Activated CD8-positive, alpha-beta memory T cell treated with anti-CD3 and anti-CD28 coated beads, Interleukin-2, amount 50 U/mL, for 48 hours (primary cell): ENCODE measurements at regions not wholly inside any gene's neighbourhood (a gene's known extent, or its start where the extent isn't known, plus 50 kb on each side); places are given as distances from the start of the nearest gene placed in this dataset.
"Not testable (repeated sequence)": the region's sequence is repeated elsewhere in the genome, so short reads cannot be mapped to it uniquely, and the experiment has no call there.

ENCODE experiments used
- DNase-seq: peaks from one replicate; pipeline ENCODE4 v3.0.0-alpha.2; 2020

GRCh38 chr10:70991140-70992124, 103.1 kb upstream of the PCBD1 start:
- no peak for DNase-seq

- DNase-seq, result no peak
Observed at GRCh38 chr10:70992436-70992835, 104.1 kb upstream of the PCBD1 start.

DNA sequence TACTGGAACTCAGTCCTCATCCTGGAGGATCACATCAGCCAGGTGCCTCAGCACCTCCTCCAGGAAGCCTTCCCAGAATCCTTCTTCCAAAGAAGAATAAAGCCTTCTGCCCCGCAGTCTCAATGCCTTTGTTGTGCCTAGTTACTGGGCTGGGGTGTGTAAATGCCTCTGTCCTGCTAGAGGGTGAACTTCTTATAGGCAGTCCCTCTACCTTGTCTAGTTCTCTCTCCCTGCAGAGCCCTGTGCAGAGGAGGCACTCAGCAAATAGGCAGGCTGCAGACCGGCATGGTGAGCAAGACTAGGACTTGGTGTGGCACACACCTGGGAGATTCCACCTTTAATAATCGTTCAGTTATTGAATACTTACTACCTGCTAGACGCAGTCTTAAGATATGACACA, 104.7 kb upstream of the PCBD1 start:
- no peak for DNase-seq

GRCh38 chr10:70996549-70996948, 108.2 kb upstream of the PCBD1 start:
- DNase-seq, result no peak

GRCh38 chr10:70997236-70997635, 108.9 kb upstream of the PCBD1 start:
- DNase-seq, result no peak

GRCh38 chr10:70998086-70998485, 109.7 kb upstream of the PCBD1 start:
- DNase-seq, result no peak

- DNase-seq, result no peak
Observed at GRCh38 chr10:71001470-71001869, 113.1 kb upstream of the PCBD1 start.

DNA sequence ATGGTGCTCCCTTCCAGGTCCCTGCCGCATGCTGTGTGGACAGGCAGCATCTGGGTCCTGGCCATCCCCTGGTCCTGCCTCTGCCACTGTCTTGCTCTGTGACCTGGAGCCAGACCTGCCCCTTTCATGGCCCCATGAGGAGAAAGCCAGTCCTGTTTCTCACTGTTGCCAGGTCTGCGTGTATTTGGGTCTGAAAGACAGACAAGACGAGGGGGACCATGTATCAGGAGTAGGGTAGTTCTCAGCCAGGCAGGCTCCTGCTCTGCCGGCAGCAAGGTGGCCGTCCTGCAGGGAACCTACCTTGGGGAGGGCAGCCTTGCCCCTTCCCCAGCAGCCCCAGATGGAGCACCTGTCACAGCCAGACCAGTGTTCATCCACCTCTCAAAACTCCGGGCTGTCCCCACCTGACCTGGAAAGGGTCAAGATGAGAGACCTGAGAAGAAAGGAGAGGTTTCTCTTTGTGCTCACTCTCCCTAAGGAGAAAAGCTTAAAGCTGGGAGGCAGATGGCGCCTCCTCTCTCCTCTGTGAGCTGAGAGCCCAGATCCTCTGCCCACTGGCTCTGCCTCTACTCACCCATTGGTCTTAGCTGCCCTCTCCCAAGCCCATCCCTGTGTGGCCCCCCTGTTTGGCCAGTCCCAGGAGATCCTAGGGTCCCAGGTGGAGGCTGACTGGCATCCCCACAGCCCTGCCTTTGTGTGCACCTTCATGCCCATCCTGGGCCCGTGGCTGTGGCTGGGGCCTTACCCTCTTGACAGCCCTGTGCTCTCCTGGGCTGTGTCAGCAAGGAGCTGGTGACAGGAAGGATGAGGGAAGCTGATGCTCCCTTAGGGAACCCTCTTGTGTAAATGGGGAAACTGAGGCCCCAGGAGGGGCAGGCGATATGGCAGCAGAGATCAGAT, 116.1 kb upstream of the PCBD1 start:
- no peak for DNase-seq

GRCh38 chr10:71005337-71006305, 117.3 kb upstream of the PCBD1 start:
- DNase-seq, result no peak

DNA sequence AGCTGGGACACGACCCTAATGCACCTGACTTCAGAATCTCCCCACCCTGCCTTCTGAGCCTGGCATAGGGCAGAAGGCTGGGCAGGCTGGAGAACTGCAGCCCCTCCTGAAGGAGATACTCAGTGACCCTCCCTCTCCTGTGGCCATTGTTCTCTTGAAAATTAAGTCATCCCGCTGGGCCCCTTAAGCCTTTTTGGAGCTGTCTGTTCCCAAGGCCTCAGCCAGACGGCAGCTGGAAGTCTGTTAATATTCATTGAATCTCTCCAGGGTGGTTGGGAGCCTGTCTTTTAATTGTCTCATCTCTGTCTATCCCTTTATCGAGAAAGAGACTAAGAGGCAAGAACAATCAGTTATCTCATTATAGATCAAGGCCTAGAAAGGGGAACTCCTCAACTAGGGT, 118.1 kb upstream of the PCBD1 start:
- DNase-seq, result no peak

GRCh38 chr10:71007516-71007915, 119.2 kb upstream of the PCBD1 start:
- no peak for DNase-seq

- DNase-seq, result no peak
Observed at GRCh38 chr10:71008150-71008549, 119.8 kb upstream of the PCBD1 start.

DNA sequence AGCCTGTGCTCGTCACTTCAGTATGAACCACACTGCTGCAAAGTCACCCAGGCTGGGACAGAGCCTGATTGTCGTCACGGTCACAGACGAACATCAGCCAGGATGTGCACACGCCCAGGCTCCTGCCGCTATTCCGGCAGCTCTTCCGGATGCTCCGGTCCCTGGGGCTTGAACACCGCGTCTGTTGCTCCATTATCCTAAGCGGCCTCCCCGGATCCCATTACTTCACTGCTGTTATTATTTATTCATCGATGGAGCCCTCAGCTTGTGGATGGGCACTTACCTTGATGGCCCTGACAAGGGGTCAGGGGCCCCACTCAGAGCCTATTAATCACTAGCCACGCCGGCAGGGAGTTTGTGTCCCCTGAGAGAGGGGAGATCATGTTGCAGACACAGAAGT, 120.8 kb upstream of the PCBD1 start:
- DNase-seq, result no peak

DNA sequence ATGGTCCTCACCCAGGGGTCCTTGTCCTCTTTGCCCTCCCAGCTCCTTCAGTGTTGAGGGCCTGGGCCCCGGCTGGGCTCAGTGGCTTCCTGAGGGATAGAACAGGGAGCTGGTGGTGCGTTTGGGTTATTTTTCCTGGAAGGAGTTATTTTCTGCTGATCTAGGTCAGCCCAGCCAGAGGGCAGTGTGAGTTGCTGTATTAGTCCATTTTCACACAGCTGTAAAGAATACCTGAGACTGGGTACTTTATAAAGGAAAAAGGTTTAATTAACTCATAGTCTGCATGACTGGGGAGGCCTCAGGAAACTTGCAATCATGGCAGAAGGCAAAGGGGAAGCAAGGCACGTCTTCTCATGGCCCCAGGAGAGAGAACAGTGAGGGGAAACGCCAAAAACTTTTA, 122.4 kb upstream of the PCBD1 start:
- no peak for DNase-seq

DNA sequence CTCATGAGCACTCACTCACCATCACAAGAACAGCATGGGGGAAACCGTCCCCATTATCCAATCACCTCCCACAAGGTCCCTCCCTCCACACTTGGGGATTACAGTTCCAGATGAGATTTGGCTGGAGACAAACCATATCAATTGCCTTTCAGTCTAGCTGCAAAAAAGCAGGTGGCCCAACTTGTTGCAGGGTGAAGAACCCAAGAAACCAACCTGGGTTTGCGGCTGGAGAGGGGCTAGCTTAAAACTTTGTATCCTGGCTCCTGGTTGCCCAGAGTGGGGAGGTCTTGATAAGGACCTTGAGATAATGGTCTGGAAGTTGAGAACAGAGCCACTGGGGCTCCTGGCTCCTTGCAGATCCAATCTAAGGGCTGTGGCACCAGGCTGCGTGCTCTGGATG, 122.8 kb upstream of the PCBD1 start:
- DNase-seq, result no peak

DNA sequence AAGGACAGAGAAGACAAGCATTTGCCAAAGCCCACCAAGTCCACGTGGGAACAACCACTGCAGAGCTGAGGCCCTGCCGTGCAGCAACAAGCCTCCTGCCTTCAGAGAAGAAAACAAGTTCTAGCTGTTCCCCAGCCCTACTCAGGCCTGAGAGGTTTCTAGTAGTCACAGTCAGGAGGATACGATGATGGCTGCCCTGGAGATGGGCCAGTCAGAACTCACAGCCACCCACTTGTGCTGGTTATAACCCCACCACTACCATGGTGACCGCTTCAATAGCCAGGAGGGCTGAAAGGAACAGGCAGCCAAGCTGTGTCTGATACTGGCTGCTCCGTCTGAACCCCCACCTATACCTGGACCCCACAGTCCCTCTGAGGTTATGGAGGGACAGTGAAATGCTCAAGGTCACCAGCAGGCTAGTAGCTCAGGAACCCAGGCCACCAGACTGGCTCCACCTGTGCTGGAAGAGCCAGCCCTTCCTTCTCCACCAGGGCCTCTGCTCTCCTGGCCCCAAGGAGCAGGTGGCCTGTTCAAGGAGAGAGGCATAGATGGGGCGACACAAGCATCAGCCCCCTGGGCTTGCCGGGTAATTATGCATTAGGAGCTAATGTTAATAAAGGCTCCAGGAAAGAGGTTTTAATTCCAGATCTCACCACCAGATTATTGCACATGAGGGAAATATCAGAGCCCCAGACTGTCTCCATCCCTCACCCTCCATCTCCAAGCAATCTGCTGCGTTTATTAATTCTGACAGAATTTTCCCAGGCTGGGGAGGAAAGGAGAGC, 125.8 kb upstream of the PCBD1 start:
- DNase-seq, result no peak

GRCh38 chr10:71015674-71016073, 127.3 kb upstream of the PCBD1 start:
- DNase-seq, result no peak

DNA sequence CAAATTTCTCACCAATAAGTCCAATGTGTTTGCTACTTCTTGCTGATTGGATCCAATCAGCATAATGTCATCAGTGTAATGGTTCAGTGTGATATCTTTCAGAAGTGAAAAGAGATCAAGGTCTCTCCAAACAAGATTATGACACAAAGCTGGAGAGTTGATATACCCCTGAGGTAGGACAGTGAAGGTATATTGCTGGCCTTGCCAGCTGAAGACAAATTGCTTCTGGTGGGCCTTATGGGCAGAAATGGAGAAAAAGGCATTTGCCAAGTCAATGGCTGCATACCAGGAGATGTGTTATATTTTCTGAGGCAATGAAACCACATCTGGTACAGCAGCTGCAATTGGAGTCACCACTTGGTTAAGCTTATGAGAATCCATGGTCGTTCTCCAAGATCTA, 131.7 kb upstream of the PCBD1 start:
- not testable (repeated sequence) for DNase-seq

DNA sequence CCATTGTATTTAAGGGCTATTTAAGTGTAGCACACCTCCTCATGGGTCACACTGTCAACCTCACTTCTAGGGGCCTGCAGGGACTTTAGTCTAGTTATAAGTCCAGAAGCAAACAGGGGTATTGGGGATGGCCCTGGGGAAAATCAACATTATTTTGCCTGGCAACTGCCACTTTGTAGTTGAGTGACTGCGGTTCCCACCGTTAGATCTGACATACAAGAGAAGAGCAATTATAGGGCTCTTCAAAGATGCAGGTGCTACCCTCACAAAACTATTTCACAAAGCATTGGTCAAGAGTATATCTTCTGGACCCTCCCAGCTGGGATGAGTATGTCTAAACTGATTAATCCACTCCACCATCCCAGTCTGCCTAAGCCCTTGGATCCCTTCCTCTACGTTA, 133.0 kb upstream of the PCBD1 start:
- DNase-seq, result no peak

GRCh38 chr10:71023704-71024283, 135.4 kb upstream of the PCBD1 start:
- no peak for DNase-seq

DNA sequence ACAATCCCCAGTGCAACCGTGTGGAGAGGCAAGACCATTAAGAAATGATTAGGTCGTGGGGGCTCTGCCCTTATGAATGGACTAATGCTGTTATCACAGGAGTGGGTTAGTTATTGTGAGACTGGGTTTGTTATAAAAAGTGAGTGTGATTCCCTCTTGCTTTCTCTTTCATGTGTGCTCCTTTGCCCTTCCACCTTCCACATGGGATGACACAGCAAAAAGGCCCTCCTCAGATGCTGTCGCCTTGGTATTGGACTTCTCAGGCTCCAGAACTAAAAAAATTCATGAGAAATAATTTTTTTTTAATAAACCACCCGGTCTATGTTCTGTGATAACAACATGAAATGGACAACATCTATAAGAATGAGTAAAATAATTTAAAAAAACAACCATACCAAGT, 136.1 kb upstream of the PCBD1 start:
- no peak for DNase-seq
